ENCODE measurements at regions not wholly inside any gene's neighbourhood (a gene's known extent, or its start where the extent isn't known, plus 50 kb on each side); places are given as distances from the start of the nearest gene placed in this dataset.

- intact Hi-C loops (cut with DNase I): loop anchor here (10.0 kb wide), 1 partner anchor 384 kb away; no protein-coding TSS in a partner anchor
- Histone ChIP-seq H3K9ac (ENCODE audit: low read length in 3 of 3) (no peak overlapping the region), H3K4me3 (ENCODE audit: low read length in 3 of 3) (no peak overlapping the region), H3K27me3 (ENCODE audit: control insufficient read depth, insufficient read depth, low read length) (no peaks in the 10 kb centered on the region), H3K27ac (ENCODE audit: low read depth in 2 of 2, low read length in 2 of 2) (no peak overlapping the region), H3K36me3 (ENCODE audit: control insufficient read depth in 2 of 3, insufficient read depth in 3 of 3, low read length in 3 of 3) (no peaks in the 10 kb centered on the region), H3K4me1 (ENCODE audit: control insufficient read depth in 2 of 3, insufficient read depth in 2 of 3, low read depth in 1 of 3, low read length in 3 of 3) (no peaks in the 10 kb centered on the region), H3K9me3 (ENCODE audit: control insufficient read depth in 2 of 3, insufficient read depth in 1 of 3, low read length in 3 of 3) (peaks cover 0 to 3% (median 0%) of the 10 kb centered on the region in 3 donors)
- FAIRE-seq (no peak), DNase-seq (peak in 2 of 5 donors; percentile 14 to 47)
- no peak for TF ChIP-seq CTCF (IDR thresholded peaks at IDR 0.05; ENCODE audit: borderline replicate concordance, extremely low read depth, insufficient read depth)
Measured at GRCh38 chr21:29470397-29470796, 171.7 kb downstream of the BACH1 start.

- FAIRE-seq (no peak), DNase-seq (no peak)
- no peak overlapping the region for H3K27ac ChIP-seq (ENCODE audit: low read depth in 2 of 2, low read length in 2 of 2)
- peaks cover 0 to 2% (median 0%) of the 10 kb centered on the region in 3 donors for H3K4me1 ChIP-seq (ENCODE audit: control insufficient read depth in 2 of 3, insufficient read depth in 2 of 3, low read depth in 1 of 3, low read length in 3 of 3)
- no peaks in the 10 kb centered on the region for H3K36me3 ChIP-seq (ENCODE audit: control insufficient read depth in 2 of 3, insufficient read depth in 3 of 3, low read length in 3 of 3)
- no peak overlapping the region for H3K9ac ChIP-seq (ENCODE audit: low read length in 3 of 3)
- H3K9me3 ChIP-seq (ENCODE audit: control insufficient read depth in 2 of 3, insufficient read depth in 1 of 3, low read length in 3 of 3): peaks cover 0 to 3% (median 0%) of the 10 kb centered on the region in 3 donors
- no peak for TF ChIP-seq CTCF (IDR thresholded peaks at IDR 0.05; ENCODE audit: borderline replicate concordance, extremely low read depth, insufficient read depth)
- no peak overlapping the region for H3K4me3 ChIP-seq (ENCODE audit: low read length in 3 of 3)
- intact Hi-C loops (cut with DNase I): loop anchor here (10.0 kb wide), 1 partner anchor 381 kb away; no protein-coding TSS in a partner anchor
- H3K27me3 ChIP-seq (ENCODE audit: control insufficient read depth, insufficient read depth, low read length): no peaks in the 10 kb centered on the region
Measured at GRCh38 chr21:29473808-29474207, 175.1 kb downstream of the BACH1 start.

- H3K4me3 ChIP-seq (ENCODE audit: low read length in 3 of 3): no peak overlapping the region
- H3K9me3 ChIP-seq (ENCODE audit: control insufficient read depth in 2 of 3, insufficient read depth in 1 of 3, low read length in 3 of 3): peaks cover 0 to 3% (median 0%) of the 10 kb centered on the region in 3 donors
- H3K27ac ChIP-seq (ENCODE audit: low read depth in 2 of 2, low read length in 2 of 2): no peak overlapping the region
- DNase-seq: no peak
- H3K36me3 ChIP-seq (ENCODE audit: control insufficient read depth in 2 of 3, insufficient read depth in 3 of 3, low read length in 3 of 3): no peaks in the 10 kb centered on the region
- FAIRE-seq: no peak
- H3K9ac ChIP-seq (ENCODE audit: low read length in 3 of 3): no peak overlapping the region
- no peak for TF ChIP-seq CTCF (IDR thresholded peaks at IDR 0.05; ENCODE audit: borderline replicate concordance, extremely low read depth, insufficient read depth)
- intact Hi-C loops (cut with DNase I): loop anchor here (10.0 kb wide), 1 partner anchor 379 kb away; no protein-coding TSS in a partner anchor
- H3K4me1 ChIP-seq (ENCODE audit: control insufficient read depth in 2 of 3, insufficient read depth in 2 of 3, low read depth in 1 of 3, low read length in 3 of 3): peaks cover 0 to 2% (median 0%) of the 10 kb centered on the region in 3 donors
- no peaks in the 10 kb centered on the region for H3K27me3 ChIP-seq (ENCODE audit: control insufficient read depth, insufficient read depth, low read length)
Measured at GRCh38 chr21:29475329-29475728, 176.6 kb downstream of the BACH1 start.

- Histone ChIP-seq H3K27ac (ENCODE audit: low read depth in 2 of 2, low read length in 2 of 2) (no peak overlapping the region), H3K36me3 (ENCODE audit: control insufficient read depth in 2 of 3, insufficient read depth in 3 of 3, low read length in 3 of 3) (no peaks in the 10 kb centered on the region), H3K4me3 (ENCODE audit: low read length in 3 of 3) (no peak overlapping the region), H3K4me1 (ENCODE audit: control insufficient read depth in 2 of 3, insufficient read depth in 2 of 3, low read depth in 1 of 3, low read length in 3 of 3) (peaks cover 0 to 2% (median 0%) of the 10 kb centered on the region in 3 donors), H3K9me3 (ENCODE audit: control insufficient read depth in 2 of 3, insufficient read depth in 1 of 3, low read length in 3 of 3) (peaks cover 0 to 3% (median 0%) of the 10 kb centered on the region in 3 donors), H3K27me3 (ENCODE audit: control insufficient read depth, insufficient read depth, low read length) (no peaks in the 10 kb centered on the region), H3K9ac (ENCODE audit: low read length in 3 of 3) (no peak overlapping the region)
- FAIRE-seq: no peak
- no peak for DNase-seq
- intact Hi-C loops (cut with DNase I): loop anchor here (10.0 kb wide), 1 partner anchor 377 kb away; no protein-coding TSS in a partner anchor
- TF ChIP-seq CTCF (IDR thresholded peaks at IDR 0.05; ENCODE audit: borderline replicate concordance, extremely low read depth, insufficient read depth): no peak
Measured at GRCh38 chr21:29477347-29477746, 178.6 kb downstream of the BACH1 start.
